Fibroblast of lung (primary cell): ENCODE measurements at regions not wholly inside any gene's neighbourhood (a gene's known extent, or its start where the extent isn't known, plus 50 kb on each side); places are given as distances from the start of the nearest gene placed in this dataset.

Experiments used
- DNase-seq, 2 donors: peaks; one replicate each; pipeline versions ENCODE4 v3.0.0 to v3.0.0-alpha.2; 2010; ENCODE audit warnings: low read depth in 2 of 2
- H2AFZ ChIP-seq: 2 replicates; pipeline ENCODE4 v1.5.1; 2012; ENCODE audit warnings: low read length, control low read depth, inconsistent platforms
- H3K27ac ChIP-seq: 2 replicates; pipeline ENCODE4 v1.5.1; 2011; ENCODE audit warnings: low read length, control low read depth; ENCODE audit not compliant: insufficient read depth
- H3K27me3 ChIP-seq: 2 replicates; pipeline ENCODE4 v1.5.1; 2011; ENCODE audit warnings: mild to moderate bottlenecking, low read length; ENCODE audit not compliant: control insufficient read depth, insufficient read depth
- H3K36me3 ChIP-seq: 2 replicates; pipeline ENCODE4 v1.5.1; 2011; ENCODE audit warnings: low read length; ENCODE audit not compliant: control insufficient read depth, insufficient read depth
- H3K4me1 ChIP-seq: 2 replicates; pipeline ENCODE4 v1.5.1; 2011; ENCODE audit warnings: low read length; ENCODE audit not compliant: control insufficient read depth, insufficient read depth; ENCODE audit errors: extremely low read depth
- H3K4me2 ChIP-seq: 2 replicates; pipeline ENCODE4 v1.5.1; 2011; ENCODE audit warnings: low read length, control low read depth; ENCODE audit not compliant: insufficient read depth; ENCODE audit errors: extremely low read depth
- H3K4me3 ChIP-seq, 4 experiments: fragments of 200-600 bp in 1 of 4; sonication (generic) in 1 of 4; replicated peaks in 1 of 4; 2 replicates each; pipeline ENCODE4 v1.5.1; 2011 to 2016; ENCODE audit warnings: low read length in 4 of 4, low read depth in 3 of 4, mild to moderate bottlenecking in 3 of 4, control low read depth in 2 of 4, inconsistent platforms in 1 of 4, mixed read lengths in 1 of 4; ENCODE audit not compliant: insufficient read depth in 1 of 4; ENCODE audit errors: control extremely low read depth in 1 of 4
- H3K79me2 ChIP-seq: 2 replicates; pipeline ENCODE4 v1.5.1; 2012; ENCODE audit warnings: mild to moderate bottlenecking, low read length, inconsistent platforms; ENCODE audit not compliant: control insufficient read depth, insufficient read depth
- H3K9ac ChIP-seq: 2 replicates; pipeline ENCODE4 v1.5.1; 2011; ENCODE audit warnings: mild to moderate bottlenecking, low read length, control low read depth; ENCODE audit not compliant: insufficient read depth
- H3K9me3 ChIP-seq: 2 replicates; pipeline ENCODE4 v1.5.1; 2012; ENCODE audit warnings: low read depth, low read length; ENCODE audit not compliant: control insufficient read depth, insufficient read depth
- H4K20me1 ChIP-seq: 2 replicates; pipeline ENCODE4 v1.5.1; 2011; ENCODE audit warnings: low read length; ENCODE audit not compliant: control insufficient read depth, insufficient read depth; ENCODE audit errors: extremely low read depth
- EZH2 ChIP-seq: IDR thresholded peaks from 2 replicates; pipeline ENCODE4 v1.5.1; 2012; ENCODE audit warnings: low read length, control low read depth, mild to moderate bottlenecking; ENCODE audit errors: missing control alignments
- TF ChIP-seq, protein P1 (sequence below), 2 donors: IDR thresholded peaks in 1 of 2; conservative IDR thresholded peaks in 1 of 2; 1 replicate in 1 of 2; 2 replicates in 1 of 2; pipeline ENCODE4 v1.5.1; 2011 to 2012; ENCODE audit warnings: low read length in 2 of 2, control low read depth in 1 of 2, inconsistent platforms in 1 of 2, low read depth in 1 of 2, mild to moderate bottlenecking in 1 of 2

DNA sequence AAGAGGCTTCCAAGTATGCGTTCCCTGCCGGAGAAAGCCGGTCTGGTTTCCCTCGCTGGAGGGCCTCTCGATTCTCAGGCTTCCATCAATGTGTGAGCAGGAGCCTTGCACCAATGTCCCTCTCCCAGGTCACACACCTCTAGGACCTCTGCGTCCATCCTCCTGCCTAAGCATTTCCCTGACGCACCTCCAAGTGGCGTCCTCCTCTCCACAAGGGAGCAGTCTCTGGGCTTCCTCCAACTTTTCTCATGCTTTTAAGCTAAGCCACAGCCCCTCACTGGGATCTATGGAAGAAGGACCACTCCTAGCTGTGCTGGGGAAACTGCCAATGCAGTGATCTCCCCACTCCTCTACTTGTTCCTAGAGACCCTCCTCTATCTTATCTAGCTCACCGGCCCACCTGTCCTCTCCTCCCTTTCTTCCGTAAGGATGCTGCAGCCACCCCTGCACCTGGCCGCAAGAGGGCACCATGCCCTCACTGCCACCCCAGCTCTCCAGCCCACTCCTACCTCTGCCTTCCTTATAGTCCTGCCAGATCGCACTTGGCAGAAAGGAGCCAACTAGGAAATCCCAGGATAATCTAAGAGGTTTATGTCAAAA lies 258.7 kb downstream of the LRFN2 start:
- H3K27me3 ChIP-seq = no peaks in the 10 kb centered on the region
- no peaks in the 10 kb centered on the region for H3K4me1 ChIP-seq
- no peak overlapping the region for H3K4me2 ChIP-seq
- no peak overlapping the region for H3K27ac ChIP-seq
- TF ChIP-seq EZH2 = no peak
- TF ChIP-seq, protein P1, sequence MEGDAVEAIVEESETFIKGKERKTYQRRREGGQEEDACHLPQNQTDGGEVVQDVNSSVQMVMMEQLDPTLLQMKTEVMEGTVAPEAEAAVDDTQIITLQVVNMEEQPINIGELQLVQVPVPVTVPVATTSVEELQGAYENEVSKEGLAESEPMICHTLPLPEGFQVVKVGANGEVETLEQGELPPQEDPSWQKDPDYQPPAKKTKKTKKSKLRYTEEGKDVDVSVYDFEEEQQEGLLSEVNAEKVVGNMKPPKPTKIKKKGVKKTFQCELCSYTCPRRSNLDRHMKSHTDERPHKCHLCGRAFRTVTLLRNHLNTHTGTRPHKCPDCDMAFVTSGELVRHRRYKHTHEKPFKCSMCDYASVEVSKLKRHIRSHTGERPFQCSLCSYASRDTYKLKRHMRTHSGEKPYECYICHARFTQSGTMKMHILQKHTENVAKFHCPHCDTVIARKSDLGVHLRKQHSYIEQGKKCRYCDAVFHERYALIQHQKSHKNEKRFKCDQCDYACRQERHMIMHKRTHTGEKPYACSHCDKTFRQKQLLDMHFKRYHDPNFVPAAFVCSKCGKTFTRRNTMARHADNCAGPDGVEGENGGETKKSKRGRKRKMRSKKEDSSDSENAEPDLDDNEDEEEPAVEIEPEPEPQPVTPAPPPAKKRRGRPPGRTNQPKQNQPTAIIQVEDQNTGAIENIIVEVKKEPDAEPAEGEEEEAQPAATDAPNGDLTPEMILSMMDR (conservative IDR thresholded peaks at IDR 0.05 in 1 of 2, IDR thresholded peaks at IDR 0.05 in 1 of 2; ENCODE audit: low read depth in 1 of 2, low read length in 2 of 2) = peak in 1 of 2 donors; percentile 3
- H3K4me3 ChIP-seq = no peak overlapping the region
- H3K36me3 ChIP-seq = no peaks in the 10 kb centered on the region
- H3K9me3 ChIP-seq = no peaks in the 10 kb centered on the region
- no peak overlapping the region for H2AFZ ChIP-seq
- no peak overlapping the region for H3K9ac ChIP-seq
- H3K79me2 ChIP-seq = no peaks in the 10 kb centered on the region
- no peak for DNase-seq
- no peaks in the 10 kb centered on the region for H4K20me1 ChIP-seq

DNA sequence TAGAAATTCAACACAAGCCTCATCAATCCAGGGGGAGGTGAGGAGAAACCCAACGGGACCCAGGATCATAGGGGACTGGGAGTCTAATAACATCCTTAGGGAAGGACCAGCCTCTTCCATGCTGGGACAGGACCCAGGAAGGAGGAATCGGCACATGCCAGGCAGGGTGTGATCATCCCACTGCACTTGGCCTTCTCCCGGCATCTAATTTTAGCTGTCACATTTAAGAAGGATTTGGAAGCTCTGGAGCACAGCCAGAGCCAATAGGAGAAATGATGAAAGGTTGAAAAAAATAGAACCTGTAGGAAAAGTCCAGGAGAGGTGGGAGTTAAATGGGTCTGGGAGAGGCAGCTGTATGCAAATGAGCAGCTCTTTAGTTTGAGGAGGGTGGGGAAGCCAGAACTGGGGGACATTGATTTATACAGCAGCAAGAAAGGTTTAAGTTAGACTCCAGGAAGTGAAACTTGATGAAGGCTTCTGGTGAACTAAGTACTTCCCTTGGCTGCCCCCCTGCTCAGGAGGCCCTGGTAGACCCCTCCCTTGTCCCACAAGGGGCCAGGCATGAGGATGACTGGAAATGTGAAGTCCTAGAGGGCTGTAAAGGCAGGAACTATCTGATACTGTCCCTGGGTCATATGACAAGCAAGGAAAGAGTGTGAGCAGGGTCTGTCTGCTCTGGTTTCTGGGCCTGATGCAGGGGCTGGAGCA lies 260.3 kb downstream of the LRFN2 start:
- Histone ChIP-seq H3K79me2 (no peaks in the 10 kb centered on the region), H3K4me2 (no peak overlapping the region), H3K9ac (no peak overlapping the region), H3K27me3 (no peaks in the 10 kb centered on the region), H3K27ac (no peak overlapping the region), H4K20me1 (no peaks in the 10 kb centered on the region), H2AFZ (no peak overlapping the region), H3K36me3 (no peaks in the 10 kb centered on the region), H3K4me1 (no peaks in the 10 kb centered on the region), H3K9me3 (no peaks in the 10 kb centered on the region), H3K4me3 (no peak overlapping the region)
- TF ChIP-seq EZH2 = no peak
- TF ChIP-seq, protein P1 (conservative IDR thresholded peaks at IDR 0.05 in 1 of 2, IDR thresholded peaks at IDR 0.05 in 1 of 2; ENCODE audit: low read depth in 1 of 2, low read length in 2 of 2) = no peak
- no peak for DNase-seq

- Histone ChIP-seq H3K36me3 (no peaks in the 10 kb centered on the region), H3K9ac (no peak overlapping the region), H3K4me3 (no peak overlapping the region), H3K4me2 (no peak overlapping the region), H2AFZ (no peak overlapping the region), H3K9me3 (no peaks in the 10 kb centered on the region), H4K20me1 (no peaks in the 10 kb centered on the region), H3K27ac (no peak overlapping the region), H3K79me2 (no peaks in the 10 kb centered on the region), H3K4me1 (no peaks in the 10 kb centered on the region), H3K27me3 (no peaks in the 10 kb centered on the region)
- TF ChIP-seq, protein P1 (conservative IDR thresholded peaks at IDR 0.05 in 1 of 2, IDR thresholded peaks at IDR 0.05 in 1 of 2; ENCODE audit: low read depth in 1 of 2, low read length in 2 of 2) = no peak
- TF ChIP-seq EZH2 = no peak
- DNase-seq = no peak
Measured at GRCh38 chr6:40325791-40326190, 261.4 kb downstream of the LRFN2 start.
